ENCODE measurements at regions not wholly inside any gene's neighbourhood (a gene's known extent, or its start where the extent isn't known, plus 50 kb on each side); places are given as distances from the start of the nearest gene placed in this dataset.

GRCh38 chr12:43282106-43282505, 269.9 kb downstream of the ADAMTS20 start:
- TF ChIP-seq CTCF (IDR thresholded peaks at IDR 0.05) = no peak
- H3K4me3 ChIP-seq = no peak overlapping the region
- no peak overlapping the region for H3K27ac ChIP-seq
- no peak for DNase-seq (ENCODE audit: low spot score)

GRCh38 chr12:43281563-43281962, 270.4 kb downstream of the ADAMTS20 start:
- Histone ChIP-seq H3K27ac (no peak overlapping the region), H3K4me3 (no peak overlapping the region)
- TF ChIP-seq CTCF (IDR thresholded peaks at IDR 0.05) = no peak
- no peak for DNase-seq (ENCODE audit: low spot score)

GRCh38 chr12:43278541-43278832, 273.5 kb downstream of the ADAMTS20 start:
- no peak for TF ChIP-seq CTCF (IDR thresholded peaks at IDR 0.05)
- DNase-seq (ENCODE audit: low spot score) = no peak
- H3K27ac ChIP-seq = no peak overlapping the region
- H3K4me3 ChIP-seq = no peak overlapping the region

- DNase-seq (ENCODE audit: low spot score) = no peak
- TF ChIP-seq CTCF (IDR thresholded peaks at IDR 0.05) = no peak
- Histone ChIP-seq H3K4me3 (no peak overlapping the region), H3K27ac (no peak overlapping the region)
These were observed 274.1 kb downstream of the ADAMTS20 start for GRCh38 chr12:43277651-43278540.

GRCh38 chr12:43273467-43273866, 278.5 kb downstream of the ADAMTS20 start:
- TF ChIP-seq CTCF (IDR thresholded peaks at IDR 0.05) = no peak
- DNase-seq (ENCODE audit: low spot score) = no peak
- Histone ChIP-seq H3K27ac (no peak overlapping the region), H3K4me3 (no peak overlapping the region)

- TF ChIP-seq CTCF (IDR thresholded peaks at IDR 0.05) = no peak
- H3K27ac ChIP-seq = no peak overlapping the region
- H3K4me3 ChIP-seq = no peak overlapping the region
- no peak for DNase-seq (ENCODE audit: low spot score)
These were observed 280.3 kb downstream of the ADAMTS20 start for GRCh38 chr12:43271659-43272058.

GRCh38 chr12:43267818-43268217, 284.2 kb downstream of the ADAMTS20 start:
- no peak for DNase-seq (ENCODE audit: low spot score)
- Histone ChIP-seq H3K4me3 (no peak overlapping the region), H3K27ac (no peak overlapping the region)
- TF ChIP-seq CTCF (IDR thresholded peaks at IDR 0.05) = no peak

All from coronary artery (tissue), 2 donors.